ENCODE measurements at regions not wholly inside any gene's neighbourhood (a gene's known extent, or its start where the extent isn't known, plus 50 kb on each side); places are given as distances from the start of the nearest gene placed in this dataset.

DNA sequence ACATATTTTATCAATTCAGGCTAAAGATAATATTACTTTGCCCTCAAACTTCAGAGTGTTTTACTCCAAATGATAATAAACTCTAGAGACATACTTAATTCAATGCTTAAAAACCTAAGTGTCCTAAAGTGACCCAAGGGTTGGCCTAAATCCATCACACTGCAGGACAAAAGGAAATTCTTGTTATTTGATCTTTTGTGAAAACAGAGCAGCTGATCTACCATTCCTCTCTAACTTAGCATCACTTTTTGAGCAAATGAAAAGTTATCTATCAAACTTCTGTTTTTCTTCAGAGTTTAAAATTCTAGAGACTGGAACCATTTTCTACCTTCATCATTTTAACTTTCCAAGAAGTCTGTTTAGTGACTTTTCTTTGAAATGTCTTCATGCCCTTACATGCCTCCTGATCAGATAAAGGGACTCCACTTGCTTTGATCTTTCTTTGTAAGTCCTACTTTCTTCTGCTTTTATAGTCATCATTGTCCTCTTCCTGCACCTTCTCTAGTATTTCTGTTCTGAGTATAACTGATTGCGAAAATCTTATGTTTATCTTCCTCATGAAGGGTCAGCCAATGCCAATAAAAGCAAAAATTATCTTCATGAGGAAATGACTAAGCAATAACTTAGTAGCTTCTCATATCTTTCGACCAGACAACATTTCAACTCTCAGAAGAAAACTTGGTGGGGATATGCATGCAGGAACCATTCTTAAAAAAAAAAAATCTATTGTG lies 378.7 kb upstream of the TGFBR2 start:
- no CpG with 5 or more reads among the region's 2 CpGs for WGBS (ENCODE audit: extremely low coverage, insufficient coverage, low lambda C conversion rate)
- DNase-seq: no peak

DNA sequence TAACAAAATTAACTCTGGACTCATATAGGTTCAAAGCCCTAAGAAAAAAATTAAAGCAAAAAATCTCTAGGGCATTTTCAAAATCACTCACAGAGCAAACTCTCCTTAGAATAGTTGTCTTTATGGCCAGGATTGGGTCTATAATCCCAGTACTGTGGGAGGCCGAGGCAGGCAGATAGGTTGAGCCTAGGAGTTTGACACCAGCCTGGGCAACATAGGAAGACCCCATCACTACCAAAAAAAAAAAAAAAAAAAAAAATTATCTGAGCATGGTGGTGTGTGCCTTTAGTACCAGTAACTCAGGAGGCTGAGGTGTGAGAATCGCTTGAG lies 378.1 kb upstream of the TGFBR2 start:
- Histone ChIP-seq H4K8ac (ENCODE audit: low read depth, low read length) (no peak overlapping the region), H3K79me1 (ENCODE audit: low read length) (no peaks in the 10 kb centered on the region), H3K79me2 (ENCODE audit: control insufficient read depth, insufficient read depth, low read length) (no peaks in the 10 kb centered on the region), H2BK5ac (ENCODE audit: low read length) (no peak overlapping the region), H3K4me1 (ENCODE audit: control insufficient read depth, low read depth, low read length) (peaks cover 5% of the 10 kb centered on the region), H3K56ac (ENCODE audit: low read length) (no peak overlapping the region), H3K36me3 (ENCODE audit: control insufficient read depth, insufficient read depth, low read length) (no peaks in the 10 kb centered on the region), H3K23ac (ENCODE audit: low read length) (no peak overlapping the region), H3K4me3 (ENCODE audit: low read length) (no peak overlapping the region), H3K4me2 (ENCODE audit: low read length) (no peak overlapping the region), H4K5ac (ENCODE audit: low read length) (no peak overlapping the region), H2BK15ac (replicated peaks; ENCODE audit: low read depth) (no peak overlapping the region), H3K18ac (ENCODE audit: low read length) (no peak overlapping the region), H2BK120ac (ENCODE audit: low read depth, low read length) (no peak overlapping the region), H3K27me3 (ENCODE audit: insufficient read depth, low read length, poor library complexity) (no peaks in the 10 kb centered on the region), H3K9ac (ENCODE audit: low read length) (no peak overlapping the region), H3K27ac (ENCODE audit: low read depth, low read length) (no peak overlapping the region), H3K4ac (ENCODE audit: low read depth, low read length) (no peak overlapping the region), H2AK5ac (ENCODE audit: low read length) (no peak overlapping the region)
- no peak for DNase-seq
- no CpG with 5 or more reads among the region's 2 CpGs for WGBS (ENCODE audit: extremely low coverage, insufficient coverage, low lambda C conversion rate)

More for the DNA sequence above, 378.7 kb upstream of the TGFBR2 start:
- Histone ChIP-seq H3K4me3 (ENCODE audit: low read length) (no peak overlapping the region), H3K4ac (ENCODE audit: low read depth, low read length) (no peak overlapping the region), H2BK5ac (ENCODE audit: low read length) (no peak overlapping the region), H3K27me3 (ENCODE audit: insufficient read depth, low read length, poor library complexity) (no peaks in the 10 kb centered on the region), H3K27ac (ENCODE audit: low read depth, low read length) (no peak overlapping the region), H3K23ac (ENCODE audit: low read length) (no peak overlapping the region), H4K5ac (ENCODE audit: low read length) (no peak overlapping the region), H3K4me1 (ENCODE audit: control insufficient read depth, low read depth, low read length) (peaks cover 5% of the 10 kb centered on the region), H2AK5ac (ENCODE audit: low read length) (no peak overlapping the region), H3K9ac (ENCODE audit: low read length) (no peak overlapping the region), H3K56ac (ENCODE audit: low read length) (no peak overlapping the region), H4K8ac (ENCODE audit: low read depth, low read length) (no peak overlapping the region), H3K36me3 (ENCODE audit: control insufficient read depth, insufficient read depth, low read length) (no peaks in the 10 kb centered on the region), H3K79me2 (ENCODE audit: control insufficient read depth, insufficient read depth, low read length) (no peaks in the 10 kb centered on the region), H3K18ac (ENCODE audit: low read length) (no peak overlapping the region), H2BK15ac (replicated peaks; ENCODE audit: low read depth) (no peak overlapping the region), H3K79me1 (ENCODE audit: low read length) (no peaks in the 10 kb centered on the region), H2BK120ac (ENCODE audit: low read depth, low read length) (no peak overlapping the region), H3K4me2 (ENCODE audit: low read length) (no peak overlapping the region)

DNA sequence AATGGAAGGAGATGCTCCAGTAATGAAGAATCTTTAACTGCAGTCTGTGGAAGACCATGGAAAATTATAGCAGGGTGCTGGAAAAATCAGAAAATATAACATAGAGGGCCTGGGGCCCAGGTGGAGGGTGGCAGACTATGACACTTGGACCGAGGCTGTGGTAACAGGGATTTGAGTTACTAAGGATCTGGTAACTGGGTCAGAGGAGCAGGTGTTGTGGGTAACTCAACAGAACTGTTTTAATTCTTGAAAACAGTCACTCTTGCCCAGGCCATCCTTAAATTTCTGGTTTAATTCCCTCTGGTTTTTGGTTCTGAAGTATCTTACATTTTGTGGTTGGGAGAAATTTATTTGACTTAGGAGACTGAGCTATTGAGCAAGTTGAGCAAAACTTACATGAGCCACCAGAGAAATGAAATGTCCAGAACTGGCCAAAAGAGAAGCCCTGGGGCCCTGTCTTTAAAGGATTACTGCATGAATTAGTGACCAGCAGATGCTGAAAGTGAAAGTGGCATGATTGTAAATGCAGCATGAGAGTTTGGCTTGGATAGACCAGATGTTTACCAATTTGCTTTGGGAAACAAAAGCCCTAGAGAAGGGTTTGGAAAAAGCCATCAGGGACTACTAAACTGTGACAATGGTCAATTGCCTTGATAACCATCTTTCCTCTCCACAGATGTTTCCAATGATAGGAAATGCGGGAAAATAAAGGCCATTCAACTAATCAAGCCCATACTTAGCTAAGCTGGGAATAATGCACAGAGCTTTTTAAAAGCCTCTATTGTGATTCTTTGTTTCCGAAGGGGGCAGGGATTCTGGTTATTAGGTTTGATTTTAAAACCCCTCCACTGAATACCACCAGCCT lies 374.9 kb upstream of the TGFBR2 start:
- Histone ChIP-seq H3K4ac (ENCODE audit: low read depth, low read length) (peak overlapping the region; percentile 52), H3K56ac (ENCODE audit: low read length) (no peak overlapping the region), H3K18ac (ENCODE audit: low read length) (peak overlapping the region; percentile 68), H4K5ac (ENCODE audit: low read length) (no peak overlapping the region), H3K79me2 (ENCODE audit: control insufficient read depth, insufficient read depth, low read length) (no peaks in the 10 kb centered on the region), H3K23ac (ENCODE audit: low read length) (no peak overlapping the region), H3K36me3 (ENCODE audit: control insufficient read depth, insufficient read depth, low read length) (no peaks in the 10 kb centered on the region), H3K4me1 (ENCODE audit: control insufficient read depth, low read depth, low read length) (peaks cover 5% of the 10 kb centered on the region), H2BK15ac (replicated peaks; ENCODE audit: low read depth) (peak overlapping the region; percentile 74), H2BK5ac (ENCODE audit: low read length) (no peak overlapping the region), H3K4me3 (ENCODE audit: low read length) (no peak overlapping the region), H4K8ac (ENCODE audit: low read depth, low read length) (peak overlapping the region; percentile 56), H2AK5ac (ENCODE audit: low read length) (peak overlapping the region; percentile 24), H2BK120ac (ENCODE audit: low read depth, low read length) (no peak overlapping the region), H3K79me1 (ENCODE audit: low read length) (no peaks in the 10 kb centered on the region), H3K9ac (ENCODE audit: low read length) (no peak overlapping the region), H3K27ac (ENCODE audit: low read depth, low read length) (no peak overlapping the region), H3K4me2 (ENCODE audit: low read length) (no peak overlapping the region), H3K27me3 (ENCODE audit: insufficient read depth, low read length, poor library complexity) (no peaks in the 10 kb centered on the region)
- WGBS (ENCODE audit: extremely low coverage, insufficient coverage, low lambda C conversion rate): no CpG with 5 or more reads among the region's 3 CpGs
- peak; percentile 22 for DNase-seq

DNA sequence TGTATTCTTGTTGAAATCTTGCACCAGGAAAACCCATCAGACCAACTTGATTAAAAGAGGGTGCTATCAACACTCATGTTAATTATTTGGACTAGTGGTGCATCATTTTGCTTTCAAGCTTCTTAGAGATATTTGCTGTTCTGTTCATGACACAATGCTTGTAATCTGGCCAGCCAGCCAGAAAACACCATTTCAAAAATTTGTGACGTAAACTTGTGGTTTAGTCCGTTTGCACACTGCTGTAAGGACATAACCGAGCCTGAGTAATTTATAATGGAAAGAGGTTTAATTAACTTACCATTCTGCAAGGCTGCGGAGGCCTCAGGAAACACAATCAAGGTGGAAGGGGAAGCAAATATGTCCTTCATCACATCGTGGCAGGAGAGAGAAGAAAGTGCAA lies 374.3 kb upstream of the TGFBR2 start:
- Histone ChIP-seq H2AK5ac (ENCODE audit: low read length) (no peak overlapping the region), H3K79me1 (ENCODE audit: low read length) (no peaks in the 10 kb centered on the region), H3K23ac (ENCODE audit: low read length) (no peak overlapping the region), H3K4me2 (ENCODE audit: low read length) (no peak overlapping the region), H4K5ac (ENCODE audit: low read length) (no peak overlapping the region), H3K4me1 (ENCODE audit: control insufficient read depth, low read depth, low read length) (peaks cover 5% of the 10 kb centered on the region), H2BK120ac (ENCODE audit: low read depth, low read length) (no peak overlapping the region), H3K56ac (ENCODE audit: low read length) (no peak overlapping the region), H4K8ac (ENCODE audit: low read depth, low read length) (peak overlapping the region; percentile 56), H2BK15ac (replicated peaks; ENCODE audit: low read depth) (no peak overlapping the region), H3K4ac (ENCODE audit: low read depth, low read length) (no peak overlapping the region), H3K4me3 (ENCODE audit: low read length) (no peak overlapping the region), H3K79me2 (ENCODE audit: control insufficient read depth, insufficient read depth, low read length) (no peaks in the 10 kb centered on the region), H3K18ac (ENCODE audit: low read length) (peak overlapping the region; percentile 68), H3K9ac (ENCODE audit: low read length) (no peak overlapping the region), H2BK5ac (ENCODE audit: low read length) (no peak overlapping the region), H3K27me3 (ENCODE audit: insufficient read depth, low read length, poor library complexity) (no peaks in the 10 kb centered on the region), H3K36me3 (ENCODE audit: control insufficient read depth, insufficient read depth, low read length) (no peaks in the 10 kb centered on the region), H3K27ac (ENCODE audit: low read depth, low read length) (no peak overlapping the region)
- WGBS (ENCODE audit: extremely low coverage, insufficient coverage, low lambda C conversion rate): no CpG with 5 or more reads among the region's 5 CpGs
- DNase-seq: no peak

DNA sequence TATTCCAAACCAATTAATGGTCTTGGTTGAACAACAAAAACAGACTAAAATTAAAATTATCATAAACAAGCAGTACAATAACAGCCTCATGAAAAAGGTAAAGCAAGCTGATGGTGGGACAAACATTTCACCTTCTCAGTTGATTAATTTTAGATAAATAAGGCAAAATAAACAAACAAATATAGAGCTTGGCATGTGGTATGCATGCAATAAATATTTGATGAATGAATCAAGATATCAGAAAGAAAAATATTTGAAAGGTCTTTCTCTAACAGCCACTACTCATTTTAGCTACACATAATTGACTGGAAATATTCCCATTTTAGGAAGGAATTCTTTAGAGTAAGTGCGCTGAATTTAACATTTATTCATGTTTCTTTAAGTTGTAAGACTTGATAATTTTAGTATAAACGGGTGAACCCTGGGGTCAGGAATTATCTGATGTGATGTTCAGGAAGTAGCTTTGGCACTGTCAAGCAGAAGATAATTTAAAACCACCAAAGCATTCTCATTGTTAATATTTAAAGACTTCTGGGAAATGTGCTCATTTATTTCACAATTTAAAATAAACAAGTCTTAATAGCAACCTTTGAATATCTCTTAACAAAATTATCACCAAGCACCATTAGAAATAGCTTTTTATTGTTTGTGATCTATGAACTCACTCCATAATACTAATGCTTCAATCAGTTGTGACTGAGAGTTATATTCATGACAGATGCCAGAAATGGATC lies 372.3 kb upstream of the TGFBR2 start:
- no peaks in the 10 kb centered on the region for H3K27me3 ChIP-seq (ENCODE audit: insufficient read depth, low read length, poor library complexity)
- WGBS (ENCODE audit: extremely low coverage, insufficient coverage, low lambda C conversion rate): no CpG with 5 or more reads among the region's 2 CpGs
- peaks cover 5% of the 10 kb centered on the region for H3K4me1 ChIP-seq (ENCODE audit: control insufficient read depth, low read depth, low read length)
- H3K79me1 ChIP-seq (ENCODE audit: low read length): no peaks in the 10 kb centered on the region
- H3K56ac ChIP-seq (ENCODE audit: low read length): no peak overlapping the region
- H4K8ac ChIP-seq (ENCODE audit: low read depth, low read length): no peak overlapping the region
- no peaks in the 10 kb centered on the region for H3K79me2 ChIP-seq (ENCODE audit: control insufficient read depth, insufficient read depth, low read length)
- H3K4me3 ChIP-seq (ENCODE audit: low read length): no peak overlapping the region
- H2BK15ac ChIP-seq (replicated peaks; ENCODE audit: low read depth): no peak overlapping the region
- no peak overlapping the region for H3K9ac ChIP-seq (ENCODE audit: low read length)
- H3K36me3 ChIP-seq (ENCODE audit: control insufficient read depth, insufficient read depth, low read length): no peaks in the 10 kb centered on the region
- H3K18ac ChIP-seq (ENCODE audit: low read length): no peak overlapping the region
- H2AK5ac ChIP-seq (ENCODE audit: low read length): no peak overlapping the region
- DNase-seq: no peak
- no peak overlapping the region for H3K4ac ChIP-seq (ENCODE audit: low read depth, low read length)
- H4K5ac ChIP-seq (ENCODE audit: low read length): no peak overlapping the region
- no peak overlapping the region for H3K27ac ChIP-seq (ENCODE audit: low read depth, low read length)
- no peak overlapping the region for H3K23ac ChIP-seq (ENCODE audit: low read length)
- no peak overlapping the region for H2BK120ac ChIP-seq (ENCODE audit: low read depth, low read length)
- no peak overlapping the region for H2BK5ac ChIP-seq (ENCODE audit: low read length)
- no peak overlapping the region for H3K4me2 ChIP-seq (ENCODE audit: low read length)

Measured in mesendoderm (in vitro differentiated cells).